Astrocyte of the spinal cord (primary cell): ENCODE measurements at regions not wholly inside any gene's neighbourhood (a gene's known extent, or its start where the extent isn't known, plus 50 kb on each side); places are given as distances from the start of the nearest gene placed in this dataset.
"Not testable (repeated sequence)": the region's sequence is repeated elsewhere in the genome, so short reads cannot be mapped to it uniquely, and the experiment has no call there.

Source experiments
- DNase-seq: peaks from one replicate; pipeline ENCODE4 v3.0.0; 2011; ENCODE audit warnings: low read depth, low spot score
- H3K4me3 ChIP-seq: 2 replicates; pipeline ENCODE4 v1.5.1; 2011; ENCODE audit warnings: low read depth, mild to moderate bottlenecking, low read length, moderate library complexity
- in situ Hi-C: cut with HindIII; loops from 2 replicates; pipeline ENCODE4 v1.10.0; 2017; ENCODE audit warnings: low sequenced_read_pairs
- TF ChIP-seq, protein P1 (sequence below): IDR thresholded peaks from 2 replicates; pipeline ENCODE4 v1.5.1; 2012; ENCODE audit warnings: low read depth, mild to moderate bottlenecking, low read length, inconsistent platforms

DNA sequence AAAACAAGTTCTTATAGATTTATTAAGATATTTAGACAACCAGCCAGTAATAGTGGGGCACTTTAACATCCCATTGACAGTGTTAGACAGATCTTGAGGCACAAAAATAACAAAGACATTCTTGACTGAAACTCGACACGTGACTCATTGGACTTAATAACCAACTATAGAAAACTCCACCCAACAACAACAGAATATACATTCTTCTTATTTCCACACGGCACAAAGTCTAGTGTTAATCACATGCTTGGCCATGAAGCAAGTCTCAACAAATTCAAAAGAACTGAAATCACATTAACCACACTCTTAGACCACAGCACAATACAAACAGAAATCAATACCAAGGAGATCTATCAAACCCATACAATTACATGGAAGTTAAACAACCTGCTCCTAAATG, 138.1 kb downstream of the ARL5B start:
- no peak for DNase-seq
- H3K4me3 ChIP-seq, result no peak overlapping the region
- in situ Hi-C loops, result no loop called here
- TF ChIP-seq, protein P1, sequence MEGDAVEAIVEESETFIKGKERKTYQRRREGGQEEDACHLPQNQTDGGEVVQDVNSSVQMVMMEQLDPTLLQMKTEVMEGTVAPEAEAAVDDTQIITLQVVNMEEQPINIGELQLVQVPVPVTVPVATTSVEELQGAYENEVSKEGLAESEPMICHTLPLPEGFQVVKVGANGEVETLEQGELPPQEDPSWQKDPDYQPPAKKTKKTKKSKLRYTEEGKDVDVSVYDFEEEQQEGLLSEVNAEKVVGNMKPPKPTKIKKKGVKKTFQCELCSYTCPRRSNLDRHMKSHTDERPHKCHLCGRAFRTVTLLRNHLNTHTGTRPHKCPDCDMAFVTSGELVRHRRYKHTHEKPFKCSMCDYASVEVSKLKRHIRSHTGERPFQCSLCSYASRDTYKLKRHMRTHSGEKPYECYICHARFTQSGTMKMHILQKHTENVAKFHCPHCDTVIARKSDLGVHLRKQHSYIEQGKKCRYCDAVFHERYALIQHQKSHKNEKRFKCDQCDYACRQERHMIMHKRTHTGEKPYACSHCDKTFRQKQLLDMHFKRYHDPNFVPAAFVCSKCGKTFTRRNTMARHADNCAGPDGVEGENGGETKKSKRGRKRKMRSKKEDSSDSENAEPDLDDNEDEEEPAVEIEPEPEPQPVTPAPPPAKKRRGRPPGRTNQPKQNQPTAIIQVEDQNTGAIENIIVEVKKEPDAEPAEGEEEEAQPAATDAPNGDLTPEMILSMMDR, result no peak

DNA sequence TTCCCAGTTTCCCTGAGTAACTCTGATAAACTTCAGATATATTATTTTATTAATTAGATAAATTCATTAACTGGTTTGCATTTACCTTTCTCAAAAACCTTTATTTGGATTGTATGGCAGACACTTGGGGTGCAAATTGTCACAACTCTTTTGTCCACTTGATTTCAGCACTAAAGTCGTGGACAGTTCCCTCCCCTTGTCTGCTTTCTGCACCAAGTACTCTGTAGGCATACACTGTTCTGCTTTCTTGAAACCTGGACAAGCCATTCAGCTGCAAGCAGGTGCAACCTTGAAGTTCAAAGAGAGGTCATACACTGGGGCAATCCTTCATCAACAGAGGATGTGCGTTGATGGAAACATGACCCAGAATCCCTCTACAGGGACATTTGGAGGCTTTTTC, 162.9 kb downstream of the ARL5B start:
- peak; percentile 17 for DNase-seq
- H3K4me3 ChIP-seq, result no peak overlapping the region
- TF ChIP-seq, protein P1, result no peak
- in situ Hi-C loops, result no loop called here

DNA sequence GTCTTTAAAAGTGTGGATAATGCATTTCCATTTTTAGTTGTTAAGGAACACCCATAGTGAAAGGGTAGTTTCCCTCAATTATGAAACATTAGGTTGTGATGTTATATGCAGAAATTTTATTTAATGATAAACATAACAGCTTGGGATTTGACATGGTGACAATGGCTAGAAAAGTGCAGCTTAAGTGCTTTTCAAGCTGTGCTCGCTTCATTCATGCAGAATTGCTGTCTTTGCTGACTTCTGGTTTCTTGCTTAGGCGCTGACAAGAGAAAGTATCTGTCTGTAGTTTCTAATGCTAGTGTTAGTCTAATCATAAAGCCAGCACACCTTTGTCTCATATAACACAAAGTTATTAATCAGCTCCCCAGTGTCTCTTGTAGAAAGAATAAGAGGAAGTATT, 170.0 kb downstream of the ARL5B start:
- TF ChIP-seq, protein P1, result no peak
- no peak for DNase-seq
- in situ Hi-C loops, result no loop called here
- H3K4me3 ChIP-seq, result no peak overlapping the region

DNA sequence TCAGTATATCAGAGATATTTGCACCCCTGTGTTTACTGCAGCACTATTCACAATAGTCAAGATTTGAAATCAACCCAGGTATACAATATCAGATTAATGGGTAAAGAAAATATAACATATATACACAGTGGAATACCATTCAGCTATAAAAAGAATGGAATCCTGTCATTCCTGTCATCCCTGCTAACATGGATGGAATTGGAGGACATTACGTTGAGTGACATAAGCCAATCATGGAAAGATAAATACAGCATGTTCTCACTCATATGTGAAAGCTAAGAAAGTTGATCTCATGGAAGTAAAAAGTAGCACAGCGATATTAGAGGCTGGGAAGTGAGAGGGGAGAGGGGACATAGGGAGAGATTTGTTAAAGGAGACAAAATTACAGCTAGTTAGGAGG, 171.0 kb downstream of the ARL5B start:
- no peak overlapping the region for H3K4me3 ChIP-seq
- in situ Hi-C loops, result no loop called here
- TF ChIP-seq, protein P1, result no peak
- DNase-seq, result no peak

DNA sequence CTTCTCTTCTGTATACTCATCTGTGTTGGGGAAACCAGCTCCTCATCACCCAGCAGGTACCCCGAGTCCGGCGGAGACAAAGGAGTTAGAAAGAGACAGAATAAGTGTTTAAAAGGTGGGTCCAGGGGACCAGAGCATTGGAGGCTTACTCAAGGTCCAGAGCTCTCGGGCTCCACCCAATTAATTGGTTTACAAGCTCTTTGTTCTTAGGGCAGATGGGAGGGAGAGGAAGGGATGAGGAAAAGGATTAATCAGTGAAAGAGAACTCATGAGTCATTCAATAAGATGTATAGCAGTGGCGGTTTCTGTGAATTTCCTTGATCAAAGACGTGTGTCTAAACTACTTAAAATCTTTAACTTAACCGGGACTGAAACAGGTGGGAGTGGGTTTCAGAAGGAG, 192.0 kb upstream of the MALRD1 start:
- in situ Hi-C loops, DNase-seq, H3K4me3 ChIP-seq: not testable (repeated sequence)

DNA sequence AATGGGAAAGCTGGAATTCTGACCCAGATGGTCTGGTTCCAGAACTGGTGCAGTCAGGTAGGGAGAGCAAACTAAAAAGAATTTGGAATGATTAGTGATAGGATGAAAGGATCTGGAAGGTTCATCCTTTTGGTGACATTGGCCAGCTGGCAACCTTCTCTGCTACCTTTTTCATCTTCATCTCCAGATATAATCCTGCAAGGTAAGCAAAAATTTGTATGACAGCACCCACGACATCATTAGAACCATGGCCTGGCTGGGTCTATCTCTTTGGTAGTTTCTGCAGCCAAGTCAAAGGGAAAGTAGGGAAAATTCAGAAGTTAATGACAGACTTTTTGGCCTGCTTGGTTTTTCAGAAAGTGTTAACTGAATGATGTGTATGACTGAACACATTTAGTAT, 188.9 kb upstream of the MALRD1 start:
- no peak overlapping the region for H3K4me3 ChIP-seq
- DNase-seq, result no peak
- in situ Hi-C loops, result no loop called here
- TF ChIP-seq, protein P1, result no peak

- TF ChIP-seq, protein P1, result no peak
- in situ Hi-C loops, result no loop called here
- H3K4me3 ChIP-seq, result no peak overlapping the region
- DNase-seq, result no peak
Observed at GRCh38 chr10:18860186-18860585, 188.4 kb upstream of the MALRD1 start.
